HK-2 (cell line): ENCODE measurements at regions not wholly inside any gene's neighbourhood (a gene's known extent, or its start where the extent isn't known, plus 50 kb on each side); places are given as distances from the start of the nearest gene placed in this dataset.

Experiments
- DNase-seq: peaks from one replicate; pipeline ENCODE4 v3.0.0-alpha.2; 2018; ENCODE audit not compliant: unreplicated experiment

GRCh38 chr2:199629301-199629700 is 171.6 kb upstream of the SATB2 start:
- DNase-seq = no peak

GRCh38 chr2:199627417-199627816 is 169.7 kb upstream of the SATB2 start:
- no peak for DNase-seq

- no peak for DNase-seq
These were observed 167.2 kb upstream of the SATB2 start for GRCh38 chr2:199624958-199625357.

GRCh38 chr2:199612509-199613130 is 154.9 kb upstream of the SATB2 start:
- no peak for DNase-seq

- DNase-seq = no peak
These were observed 150.2 kb upstream of the SATB2 start for GRCh38 chr2:199607914-199608313.

GRCh38 chr2:199606193-199606780 is 148.5 kb upstream of the SATB2 start:
- DNase-seq = no peak

- DNase-seq = no peak
These were observed 146.1 kb upstream of the SATB2 start for GRCh38 chr2:199603721-199604291.

- no peak for DNase-seq
These were observed 145.4 kb upstream of the SATB2 start for GRCh38 chr2:199602896-199603717.

GRCh38 chr2:199602271-199602895 is 144.6 kb upstream of the SATB2 start:
- peak; percentile 6 for DNase-seq

GRCh38 chr2:199596549-199596948 is 138.8 kb upstream of the SATB2 start:
- no peak for DNase-seq

- DNase-seq = no peak
These were observed 136.7 kb upstream of the SATB2 start for GRCh38 chr2:199594443-199594842.

- no peak for DNase-seq
These were observed 134.1 kb upstream of the SATB2 start for GRCh38 chr2:199591826-199592225.

- DNase-seq = no peak
These were observed 132.8 kb upstream of the SATB2 start for GRCh38 chr2:199590321-199591203.

GRCh38 chr2:199589306-199589705 is 131.6 kb upstream of the SATB2 start:
- no peak for DNase-seq

GRCh38 chr2:199588054-199588453 is 130.3 kb upstream of the SATB2 start:
- no peak for DNase-seq

GRCh38 chr2:199586646-199587045 is 128.9 kb upstream of the SATB2 start:
- DNase-seq = no peak

- no peak for DNase-seq
These were observed 125.9 kb upstream of the SATB2 start for GRCh38 chr2:199583676-199584075.

GRCh38 chr2:199581935-199582360 is 124.2 kb upstream of the SATB2 start:
- DNase-seq = no peak

GRCh38 chr2:199581408-199581807 is 123.7 kb upstream of the SATB2 start:
- DNase-seq = no peak

GRCh38 chr2:199575416-199575815 is 117.7 kb upstream of the SATB2 start:
- DNase-seq = no peak

GRCh38 chr2:199572571-199572970 is 114.8 kb upstream of the SATB2 start:
- no peak for DNase-seq
